Neutrophil (primary cell): ENCODE measurements at regions not wholly inside any gene's neighbourhood (a gene's known extent, or its start where the extent isn't known, plus 50 kb on each side); places are given as distances from the start of the nearest gene placed in this dataset.

Source experiments
- H3K27ac ChIP-seq: fragments of 200-600 bp; sonication (generic); 2 replicates; pipeline ENCODE4 v1.5.1; 2016; ENCODE audit warnings: mild to moderate bottlenecking, moderate library complexity
- H3K27me3 ChIP-seq: fragments of 200-600 bp; sonication (generic); 2 replicates; pipeline ENCODE4 v1.6.0; 2016; ENCODE audit warnings: mild to moderate bottlenecking
- H3K36me3 ChIP-seq: fragments of 200-600 bp; sonication (generic); 2 replicates; pipeline ENCODE4 v1.5.1; 2017
- H3K4me1 ChIP-seq, 2 experiments: fragments of 200-600 bp in 1 of 2; sonication (generic) in 1 of 2; 1 replicate in 1 of 2; 2 replicates in 1 of 2; pipeline versions ENCODE4 v1.5.1 to v1.6.1; 2013 to 2016; ENCODE audit warnings: low read depth in 1 of 2, low read length in 1 of 2, mild to moderate bottlenecking in 1 of 2, moderate library complexity in 1 of 2; ENCODE audit not compliant: control insufficient read depth in 1 of 2, insufficient read depth in 1 of 2
- H3K4me3 ChIP-seq, 2 experiments: fragments of 200-600 bp in 1 of 2; sonication (generic) in 1 of 2; 1 replicate in 1 of 2; 2 replicates in 1 of 2; pipeline ENCODE4 v1.5.1; 2013 to 2016; ENCODE audit warnings: low read depth in 1 of 2, low read length in 1 of 2, mild to moderate bottlenecking in 1 of 2, moderate library complexity in 1 of 2
- H3K9me3 ChIP-seq: fragments of 200-600 bp; sonication (generic); 2 replicates; pipeline ENCODE4 v1.5.1; 2016
- CTCF ChIP-seq: fragments of 200-600 bp; sonication (generic); IDR thresholded peaks from 2 replicates; pipeline ENCODE4 v1.5.1; 2016; ENCODE audit warnings: antibody characterized with exemption

GRCh38 chr5:99081711-99082110 is 152.9 kb upstream of the CHD1 start:
- Histone ChIP-seq H3K9me3 (no peaks in the 10 kb centered on the region), H3K27me3 (no peaks in the 10 kb centered on the region), H3K27ac (no peak overlapping the region), H3K4me1 (no peaks in the 10 kb centered on the region), H3K36me3 (no peaks in the 10 kb centered on the region), H3K4me3 (no peak overlapping the region)
- TF ChIP-seq CTCF: no peak

GRCh38 chr5:99076723-99077640 is 148.2 kb upstream of the CHD1 start:
- no peaks in the 10 kb centered on the region for H3K4me1 ChIP-seq
- no peak overlapping the region for H3K4me3 ChIP-seq
- no peaks in the 10 kb centered on the region for H3K36me3 ChIP-seq
- H3K9me3 ChIP-seq: no peaks in the 10 kb centered on the region
- H3K27me3 ChIP-seq: no peaks in the 10 kb centered on the region
- no peak overlapping the region for H3K27ac ChIP-seq
- TF ChIP-seq CTCF: no peak

- no peak overlapping the region for H3K27ac ChIP-seq
- H3K4me1 ChIP-seq: no peaks in the 10 kb centered on the region
- H3K36me3 ChIP-seq: no peaks in the 10 kb centered on the region
- H3K9me3 ChIP-seq: no peaks in the 10 kb centered on the region
- TF ChIP-seq CTCF: no peak
- H3K4me3 ChIP-seq: no peak overlapping the region
- no peaks in the 10 kb centered on the region for H3K27me3 ChIP-seq
Observed at GRCh38 chr5:99072846-99073245, 144.0 kb upstream of the CHD1 start.

GRCh38 chr5:99070822-99071221 is 142.0 kb upstream of the CHD1 start:
- no peaks in the 10 kb centered on the region for H3K27me3 ChIP-seq
- H3K4me1 ChIP-seq: no peaks in the 10 kb centered on the region
- H3K4me3 ChIP-seq: no peak overlapping the region
- TF ChIP-seq CTCF: no peak
- no peak overlapping the region for H3K27ac ChIP-seq
- no peaks in the 10 kb centered on the region for H3K9me3 ChIP-seq
- H3K36me3 ChIP-seq: no peaks in the 10 kb centered on the region

GRCh38 chr5:99070362-99070761 is 141.6 kb upstream of the CHD1 start:
- TF ChIP-seq CTCF: no peak
- Histone ChIP-seq H3K4me3 (no peak overlapping the region), H3K27me3 (no peaks in the 10 kb centered on the region), H3K27ac (no peak overlapping the region), H3K4me1 (no peaks in the 10 kb centered on the region), H3K9me3 (no peaks in the 10 kb centered on the region), H3K36me3 (no peaks in the 10 kb centered on the region)
